Body of pancreas (tissue), 4 donors: ENCODE measurements at regions not wholly inside any gene's neighbourhood (a gene's known extent, or its start where the extent isn't known, plus 50 kb on each side); places are given as distances from the start of the nearest gene placed in this dataset.
"Not testable (repeated sequence)": the region's sequence is repeated elsewhere in the genome, so short reads cannot be mapped to it uniquely, and the experiment has no call there.

Source experiments
- CTCF ChIP-seq, 7 experiments: fragments of 450-650 bp in 4 of 7; fragments of 200-600 bp in 3 of 7; sonication (generic) in 3 of 7; IDR thresholded peaks; one replicate each; pipeline ENCODE4 v1.5.1; 2016 to 2019; ENCODE audit warnings: antibody characterized with exemption in 7 of 7
- POLR2A ChIP-seq, 3 donors: fragments of 450-650 bp; IDR thresholded peaks; one replicate each; pipeline ENCODE4 v1.6.1; 2016; ENCODE audit warnings: antibody characterized with exemption in 3 of 3, mild to moderate bottlenecking in 2 of 3

- not testable (repeated sequence) for TF ChIP-seq CTCF, POLR2A (IDR thresholded peaks at IDR 0.05)
These were observed 1844.7 kb upstream of the ACO1 start for GRCh38 chr9:30539696-30540095.
